EL (cell line): ENCODE measurements at regions not wholly inside any gene's neighbourhood (a gene's known extent, or its start where the extent isn't known, plus 50 kb on each side); places are given as distances from the start of the nearest gene placed in this dataset.
A peak's percentile ranks its signal among the peaks of the same experiment; 100 is the strongest.

Experiments
- DNase-seq: peaks from one replicate; pipeline ENCODE4 v3.0.0-alpha.2; 2016

DNA sequence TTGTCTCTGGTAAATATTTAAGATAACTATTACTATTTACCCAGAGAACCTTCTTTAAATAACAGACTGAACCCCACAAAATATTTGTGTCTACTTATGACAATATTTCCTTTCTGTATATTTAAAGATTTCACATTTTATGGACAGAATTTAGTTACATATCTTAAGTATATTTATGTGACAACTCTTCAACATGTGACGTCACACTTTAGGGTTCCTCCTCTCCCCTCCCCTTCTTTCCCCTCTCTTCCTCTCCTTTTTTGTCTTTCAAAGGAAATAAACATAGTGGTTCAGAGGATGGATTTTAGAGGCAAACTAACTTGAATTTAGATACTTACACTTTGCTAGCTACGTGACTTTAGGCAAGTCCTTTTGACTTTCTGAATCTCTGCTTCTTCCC is 655.6 kb upstream of the NUDT12 start:
- no peak for DNase-seq

- DNase-seq = no peak
These were observed 650.6 kb upstream of the NUDT12 start for GRCh38 chr5:104213216-104213615.

DNA sequence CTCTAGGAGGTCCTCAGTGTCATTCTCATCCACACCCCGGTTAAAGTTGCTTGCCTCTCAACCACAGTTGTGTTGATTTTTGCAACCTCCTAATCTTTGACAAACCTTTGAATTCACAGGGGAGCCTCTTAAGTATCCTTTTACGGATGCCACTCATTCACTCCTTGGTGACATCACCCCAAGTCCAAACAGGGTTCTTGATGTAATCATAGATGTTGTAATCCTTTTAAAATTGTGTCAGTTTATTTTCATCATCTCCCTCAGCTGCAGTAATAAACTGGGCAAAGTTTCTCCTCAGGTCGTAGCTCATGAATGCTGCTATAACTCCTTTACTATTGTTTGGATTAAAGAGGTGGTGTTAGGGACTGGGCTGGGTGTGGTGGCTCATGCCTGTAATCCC is 637.2 kb upstream of the NUDT12 start:
- no peak for DNase-seq

- DNase-seq = no peak
These were observed 635.6 kb upstream of the NUDT12 start for GRCh38 chr5:104198156-104198555.

DNA sequence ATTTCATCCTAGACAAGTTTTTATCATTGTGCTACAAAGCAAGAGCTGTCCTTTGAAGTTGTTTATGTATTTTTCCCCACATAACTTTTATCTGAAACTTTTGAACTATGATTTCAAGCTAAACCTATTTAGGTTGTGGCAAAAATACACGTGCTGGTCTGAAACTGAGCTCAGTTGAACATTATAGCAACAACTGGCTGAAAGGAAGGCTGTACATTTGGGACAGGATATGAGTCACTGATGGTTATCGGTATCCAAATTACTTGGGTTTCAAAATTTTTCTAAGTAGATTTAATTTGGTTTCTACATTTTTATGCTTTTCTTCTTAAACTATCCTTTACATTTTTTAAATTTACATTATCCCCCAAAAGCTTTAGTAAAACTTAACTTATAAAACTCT is 627.3 kb upstream of the NUDT12 start:
- DNase-seq = peak; percentile 37

GRCh38 chr5:104189031-104189430 is 626.4 kb upstream of the NUDT12 start:
- DNase-seq = peak; percentile 22

DNA sequence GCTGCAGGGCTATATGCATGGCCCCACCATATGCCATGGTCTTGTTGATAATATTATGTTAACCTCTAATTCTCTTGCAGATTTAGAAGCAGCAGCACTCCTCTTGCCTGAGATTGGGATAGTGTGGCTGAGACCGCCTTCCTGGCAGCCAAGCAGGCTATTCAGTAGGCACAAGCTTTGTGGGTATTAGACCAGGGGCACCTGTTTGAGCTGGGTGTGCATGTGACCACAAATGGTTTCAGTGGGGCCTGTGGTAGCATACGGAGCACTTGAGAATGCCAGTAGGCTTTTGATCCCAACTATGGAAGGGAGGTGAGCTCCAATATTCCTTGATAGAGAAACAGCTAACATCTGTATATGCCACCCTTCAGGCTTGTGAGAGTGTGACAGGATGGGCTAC is 625.1 kb upstream of the NUDT12 start:
- DNase-seq = no peak

GRCh38 chr5:104186510-104186909 is 623.9 kb upstream of the NUDT12 start:
- no peak for DNase-seq

DNA sequence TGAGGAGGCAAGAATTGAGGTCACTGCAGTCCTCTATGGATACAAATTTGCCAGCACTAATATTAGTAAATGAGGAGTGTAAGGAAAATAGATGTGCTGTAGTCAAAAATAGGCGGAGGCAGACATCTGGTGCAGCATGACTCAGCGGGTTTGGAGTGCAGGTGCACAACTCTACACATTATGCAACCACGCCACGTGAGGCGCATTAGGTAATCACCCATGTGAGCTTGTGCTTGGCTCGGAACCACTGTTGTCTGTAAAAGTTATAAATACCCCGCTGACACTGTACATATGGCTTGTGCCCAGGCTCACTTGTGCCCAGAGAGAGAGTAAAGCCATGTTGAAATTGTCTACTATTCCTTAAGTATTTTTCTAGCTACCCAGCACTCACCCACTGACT is 623.5 kb upstream of the NUDT12 start:
- DNase-seq = no peak

DNA sequence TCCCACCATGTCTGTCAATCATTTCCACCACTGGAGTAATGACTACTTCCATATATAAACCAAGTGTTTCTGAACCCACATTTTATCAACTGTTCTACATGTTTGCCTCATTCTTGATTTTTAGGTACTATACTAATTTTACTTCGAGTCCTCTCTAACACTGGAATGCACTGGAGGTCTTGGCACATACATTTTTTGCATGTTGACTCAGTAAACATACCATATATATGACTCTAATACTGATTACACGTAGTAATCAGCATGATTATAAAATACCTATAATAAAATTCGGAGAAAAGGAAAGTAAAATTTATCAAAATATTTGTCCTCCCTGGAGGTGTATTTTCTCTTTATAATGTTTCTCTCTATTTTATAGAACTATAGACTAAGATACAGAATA is 621.7 kb upstream of the NUDT12 start:
- no peak for DNase-seq

DNA sequence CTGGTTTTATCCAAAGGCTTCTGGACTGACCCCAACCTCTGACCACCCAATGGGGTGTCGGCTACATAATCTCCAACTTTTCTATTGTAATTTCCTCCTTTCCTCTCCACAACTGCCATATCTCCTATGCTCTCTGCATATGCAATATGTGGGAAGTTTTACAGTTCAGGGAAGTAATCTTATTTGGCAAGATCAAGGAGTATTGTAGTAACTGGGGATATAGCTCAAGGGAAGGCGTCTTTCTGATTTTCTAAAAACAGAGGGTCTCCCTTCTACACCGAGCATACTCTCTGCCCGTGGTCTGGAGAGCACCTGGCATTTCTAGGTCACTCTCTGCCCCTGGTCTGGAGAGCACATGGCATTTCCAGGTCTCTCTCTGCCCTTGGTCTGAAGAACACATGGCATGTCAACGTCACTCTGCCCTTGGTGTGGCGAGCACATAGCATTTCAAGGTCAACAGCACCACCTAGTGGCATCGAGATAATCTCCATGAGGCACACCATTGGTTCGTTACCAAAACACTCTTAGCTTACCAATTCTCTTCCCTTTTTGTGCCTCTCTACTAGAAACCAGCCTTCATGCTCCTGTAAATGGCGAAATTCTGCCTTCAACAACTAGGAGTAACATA is 616.4 kb upstream of the NUDT12 start:
- peak; percentile 50 for DNase-seq

GRCh38 chr5:104178066-104178465 is 615.5 kb upstream of the NUDT12 start:
- DNase-seq = no peak

DNA sequence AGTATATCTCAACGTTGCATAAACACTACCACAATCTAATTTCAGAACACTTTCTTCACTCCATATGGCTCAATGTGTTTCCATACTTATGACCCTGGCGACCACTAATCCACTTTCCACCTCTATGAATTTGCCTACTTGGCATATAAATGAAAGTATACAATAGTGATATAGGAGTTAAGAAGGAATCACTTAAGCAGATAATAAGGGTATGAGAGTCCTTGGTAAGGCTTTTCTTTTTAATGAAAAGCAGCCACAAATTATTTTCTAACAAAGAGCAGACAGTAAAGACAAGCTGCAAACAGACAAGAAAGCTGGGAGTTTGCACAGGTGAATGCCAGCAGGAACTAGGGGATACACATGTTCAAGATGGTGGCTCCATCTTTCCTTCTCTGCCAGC is 615.1 kb upstream of the NUDT12 start:
- no peak for DNase-seq

GRCh38 chr5:104172976-104173375 is 610.4 kb upstream of the NUDT12 start:
- no peak for DNase-seq

DNA sequence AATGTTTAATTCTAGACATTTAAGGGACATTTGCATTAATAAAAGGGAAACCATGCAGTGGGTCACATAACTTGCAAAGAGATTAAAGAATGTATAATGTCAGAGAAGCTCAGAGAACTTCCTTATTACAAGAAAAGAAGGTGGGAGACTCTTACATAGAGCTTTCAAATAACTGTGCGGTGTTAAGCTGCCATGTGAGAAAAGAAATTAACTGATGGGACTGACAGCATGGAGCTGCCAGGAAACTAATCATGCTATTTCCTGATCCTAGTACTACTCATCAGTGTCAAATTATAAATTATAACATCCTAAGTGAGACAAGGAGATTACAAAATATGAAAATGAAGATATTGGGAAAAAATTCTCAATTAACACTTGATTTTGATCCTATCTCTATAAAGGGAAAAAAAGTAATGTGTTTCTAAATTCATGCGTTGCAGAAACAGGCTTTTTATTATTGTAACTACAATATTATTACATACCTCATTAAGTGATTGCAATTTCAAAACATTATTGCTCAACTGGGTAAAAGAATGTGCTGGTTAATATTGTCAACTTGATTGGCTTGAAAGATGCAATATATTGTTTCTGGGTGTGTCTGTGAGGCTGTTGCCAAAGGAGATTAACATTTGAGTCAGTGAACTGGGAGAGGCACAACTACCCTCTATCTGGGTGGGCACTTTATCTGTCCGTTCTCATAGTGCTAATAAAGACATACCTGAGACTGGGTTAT is 609.5 kb upstream of the NUDT12 start:
- DNase-seq = no peak

DNA sequence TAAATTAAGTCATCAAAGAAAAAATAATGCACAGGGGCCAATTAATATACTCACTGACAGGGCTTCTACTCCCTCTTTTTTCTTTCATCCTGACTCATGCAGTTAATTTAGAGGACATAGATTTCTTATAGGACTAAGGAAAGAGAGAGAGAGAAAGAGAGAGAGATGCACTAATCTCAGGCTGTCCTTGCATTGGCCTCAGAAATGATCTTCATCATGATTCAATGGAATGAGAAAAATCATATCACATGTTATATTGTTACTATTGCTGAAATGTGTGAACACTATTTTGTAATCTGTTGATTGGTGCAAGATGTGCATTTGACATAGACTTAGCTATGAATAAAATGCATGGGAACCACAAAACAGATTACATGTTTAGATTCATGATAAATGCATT is 608.3 kb upstream of the NUDT12 start:
- DNase-seq = no peak

GRCh38 chr5:104146652-104147051 is 584.1 kb upstream of the NUDT12 start:
- no peak for DNase-seq

GRCh38 chr5:104139840-104140239 is 577.3 kb upstream of the NUDT12 start:
- no peak for DNase-seq

- DNase-seq = no peak
These were observed 567.7 kb upstream of the NUDT12 start for GRCh38 chr5:104130320-104130719.

GRCh38 chr5:104128348-104128747 is 565.8 kb upstream of the NUDT12 start:
- no peak for DNase-seq

GRCh38 chr5:104126980-104127379 is 564.4 kb upstream of the NUDT12 start:
- no peak for DNase-seq

- no peak for DNase-seq
These were observed 556.9 kb upstream of the NUDT12 start for GRCh38 chr5:104119529-104119928.

DNA sequence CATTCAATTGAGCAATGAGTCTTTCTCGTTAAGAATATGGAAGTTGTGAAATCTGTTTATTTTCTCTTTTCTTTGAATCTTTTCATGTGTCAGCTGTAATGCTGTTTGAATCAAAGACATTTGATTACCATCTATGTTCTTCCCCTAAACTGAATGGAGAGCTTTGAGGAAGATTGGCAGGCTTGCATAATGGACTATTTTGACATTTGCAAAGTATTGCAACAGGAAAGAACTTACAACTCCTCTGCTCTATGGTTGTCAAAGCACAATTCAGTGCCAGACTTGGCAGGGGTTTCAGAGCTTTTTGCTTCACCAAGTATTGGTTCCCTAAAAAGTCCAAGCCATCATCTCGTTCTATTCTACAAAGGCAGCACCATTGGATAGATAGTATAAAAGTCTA is 549.0 kb upstream of the NUDT12 start:
- no peak for DNase-seq

GRCh38 chr5:104096451-104096850 is 533.9 kb upstream of the NUDT12 start:
- DNase-seq = no peak

GRCh38 chr5:104095527-104095926 is 532.9 kb upstream of the NUDT12 start:
- no peak for DNase-seq
